Activated T-cell treated with anti-CD3 and anti-CD28 coated beads for 4 hours (primary cell): ENCODE measurements at regions not wholly inside any gene's neighbourhood (a gene's known extent, or its start where the extent isn't known, plus 50 kb on each side); places are given as distances from the start of the nearest gene placed in this dataset.
"Not testable (repeated sequence)": the region's sequence is repeated elsewhere in the genome, so short reads cannot be mapped to it uniquely, and the experiment has no call there.

Experiments used
- DNase-seq: peaks from one replicate; pipeline ENCODE4 v3.0.0-alpha.2; 2020

DNA sequence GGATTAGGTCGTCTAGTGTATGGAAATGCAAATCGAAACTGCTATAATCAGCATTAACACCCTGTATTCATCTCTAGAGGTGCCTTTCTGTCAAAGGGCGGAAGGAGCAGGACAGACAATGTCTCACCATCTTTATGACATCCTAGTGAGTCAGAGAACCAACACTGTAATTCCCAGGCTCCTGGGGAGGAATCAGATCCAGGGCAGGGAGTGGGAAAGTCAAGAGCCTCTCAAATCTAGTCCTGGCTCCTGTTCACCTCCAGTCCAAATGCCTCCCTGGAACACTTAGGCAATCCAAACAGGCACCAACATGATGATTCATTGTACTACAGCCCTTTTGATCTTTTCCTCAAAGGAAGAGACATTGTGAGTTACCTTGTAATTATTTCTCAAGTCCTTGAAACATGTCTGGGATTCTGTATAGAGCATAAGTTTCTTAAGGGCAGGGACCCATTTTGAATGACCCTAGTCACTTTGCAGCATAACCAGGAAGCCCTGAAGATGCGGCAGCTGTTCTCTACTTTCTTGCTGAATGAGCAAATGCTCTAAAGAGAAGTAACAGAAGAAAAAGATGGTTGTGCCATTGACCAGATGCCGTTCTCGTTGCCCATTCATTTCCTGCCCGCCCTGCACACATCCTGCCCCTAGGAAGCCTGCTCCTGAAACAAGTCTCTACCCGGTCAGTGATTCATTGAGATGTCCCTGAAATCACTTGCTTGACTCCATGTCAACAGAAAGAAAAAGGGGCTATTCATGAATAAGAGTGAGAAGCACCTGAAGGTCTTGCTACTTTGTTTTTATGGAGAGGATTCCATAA, 112.8 kb upstream of the JARID2 start:
- DNase-seq, result no peak

DNA sequence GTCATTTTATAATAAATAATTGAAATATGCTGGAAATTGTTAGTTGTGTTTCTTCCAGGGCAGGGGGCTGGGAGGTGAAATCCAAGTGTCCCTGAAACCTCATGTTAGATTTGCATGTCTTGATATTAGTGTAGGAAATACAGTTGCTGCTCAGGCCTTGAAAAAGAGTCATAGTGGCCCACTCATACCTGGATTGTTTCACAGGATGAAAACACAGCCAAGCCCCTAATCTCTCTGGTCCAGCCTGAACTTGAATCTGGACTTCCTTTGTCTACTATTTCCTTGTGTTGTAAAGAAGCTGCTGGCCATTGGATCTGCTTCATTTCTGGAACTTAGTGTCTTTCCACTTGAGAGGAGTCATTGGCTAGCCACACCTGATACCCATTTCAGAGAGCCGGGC, 108.8 kb upstream of the JARID2 start:
- no peak for DNase-seq

- DNase-seq, result no peak
These were observed 102.8 kb upstream of the JARID2 start for GRCh38 chr6:15143086-15143485.

- DNase-seq, result no peak
These were observed 102.3 kb upstream of the JARID2 start for GRCh38 chr6:15143540-15143939.

DNA sequence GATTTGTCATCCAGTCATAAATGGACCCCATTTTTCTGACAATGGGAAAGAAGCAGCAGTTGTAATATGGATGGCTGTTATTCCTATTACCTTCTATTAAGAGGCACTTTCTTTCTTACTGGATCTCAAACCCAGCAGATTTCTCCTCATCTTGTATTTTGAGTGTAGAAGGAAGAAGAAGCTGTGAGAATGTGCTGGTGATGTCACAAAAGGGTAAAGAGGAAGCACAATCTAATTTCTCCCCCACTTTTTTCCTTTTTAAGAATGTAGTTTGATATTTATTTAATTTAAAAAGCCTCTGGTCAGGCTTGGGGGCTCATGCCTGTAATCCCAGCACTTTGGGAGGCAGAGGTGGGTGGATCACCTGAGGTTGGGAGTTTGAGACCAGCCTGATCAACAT, 100.0 kb upstream of the JARID2 start:
- no peak for DNase-seq

DNA sequence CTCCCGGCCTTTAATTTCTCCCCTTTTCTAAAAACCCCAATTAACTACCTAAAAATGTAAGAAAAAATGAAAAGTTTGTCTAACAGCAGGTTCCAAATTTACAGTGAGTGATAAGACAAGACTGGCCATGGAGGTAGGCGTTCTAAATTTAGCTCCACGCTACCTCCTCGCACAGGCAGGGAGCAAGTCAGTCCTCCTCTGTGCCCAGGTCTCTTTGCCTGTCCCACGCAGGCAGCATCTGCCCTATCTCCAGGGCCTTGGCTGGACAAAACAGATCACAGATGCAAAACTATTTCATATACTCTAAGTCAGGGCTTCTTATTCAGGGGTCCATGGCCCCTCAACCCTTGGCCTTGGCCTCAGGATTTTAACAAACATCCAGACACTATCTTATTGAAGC, 98.0 kb upstream of the JARID2 start:
- no peak for DNase-seq

DNA sequence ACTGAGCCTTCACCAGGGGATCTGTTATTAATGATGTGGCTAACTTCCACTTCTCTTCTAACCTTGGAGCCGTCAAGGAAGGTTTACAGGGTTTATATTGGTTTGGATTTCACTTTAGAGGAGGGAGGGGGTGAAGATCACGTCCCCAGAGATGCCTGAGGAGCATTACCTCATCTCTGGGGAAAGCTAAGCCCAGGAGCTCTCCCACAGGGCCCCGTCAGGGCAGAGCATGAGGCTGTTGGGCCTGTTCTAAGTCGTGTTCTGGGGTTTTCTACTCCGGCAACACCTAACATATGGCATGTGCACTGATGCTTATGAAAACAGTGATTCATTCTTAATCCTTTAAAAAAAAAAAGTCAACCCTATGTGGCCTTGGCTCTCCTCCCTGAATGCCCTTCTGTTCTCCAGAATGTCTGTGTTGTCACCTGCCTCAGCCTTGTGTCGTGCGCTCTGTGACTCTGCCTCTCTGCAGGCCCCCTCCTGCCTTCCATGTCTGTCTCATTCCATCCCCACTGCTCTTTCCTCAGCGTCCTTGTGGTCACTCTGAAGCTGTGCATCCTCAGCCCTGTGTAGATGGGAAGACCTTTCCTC, 97.4 kb upstream of the JARID2 start:
- no peak for DNase-seq

- no peak for DNase-seq
These were observed 95.7 kb upstream of the JARID2 start for GRCh38 chr6:15150207-15150606.

- DNase-seq, result no peak
These were observed 93.2 kb upstream of the JARID2 start for GRCh38 chr6:15152700-15153099.

- DNase-seq, result no peak
These were observed 92.7 kb upstream of the JARID2 start for GRCh38 chr6:15153191-15153590.

- no peak for DNase-seq
These were observed 88.4 kb upstream of the JARID2 start for GRCh38 chr6:15157479-15157878.

- DNase-seq, result no peak
These were observed 86.8 kb upstream of the JARID2 start for GRCh38 chr6:15158821-15159619.

GRCh38 chr6:15160812-15161211, 85.1 kb upstream of the JARID2 start:
- no peak for DNase-seq

DNA sequence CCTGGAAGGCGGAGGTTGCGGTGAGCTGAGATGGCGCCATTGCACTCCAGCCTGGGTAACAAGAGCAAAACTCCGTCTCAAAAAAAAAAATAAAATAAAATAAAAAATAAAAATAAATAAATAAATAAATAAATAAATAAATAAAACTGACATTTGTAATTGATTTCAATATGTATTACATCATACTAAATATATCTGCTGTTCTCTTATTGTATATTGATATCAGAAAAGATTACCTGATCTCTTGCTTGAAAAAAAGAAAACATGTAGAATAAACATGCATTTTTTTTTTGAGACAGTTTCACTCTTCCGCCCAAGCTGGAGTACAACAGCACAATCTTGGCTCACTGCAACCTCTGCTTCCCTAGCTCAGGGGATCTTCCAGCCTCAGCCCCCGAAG, 81.0 kb upstream of the JARID2 start:
- DNase-seq, result not testable (repeated sequence)

DNA sequence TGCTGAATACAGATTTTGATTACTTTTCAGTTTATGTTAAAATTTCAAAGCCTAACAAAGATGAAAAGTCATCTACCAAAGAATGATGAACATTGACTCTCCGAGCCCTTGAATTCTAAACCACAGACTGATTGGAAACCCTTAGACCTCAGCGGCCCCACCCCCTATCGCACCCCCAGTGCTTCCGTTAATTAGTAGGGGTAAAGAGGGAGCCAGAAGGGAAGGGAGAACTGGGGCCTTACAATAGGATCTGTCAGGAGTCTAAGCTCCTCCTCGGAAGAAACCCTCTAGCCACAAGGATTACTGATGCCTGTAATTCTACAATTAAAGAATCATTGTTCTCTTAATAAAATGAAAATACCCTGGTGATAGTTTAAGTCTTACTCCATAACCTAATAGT, 79.7 kb upstream of the JARID2 start:
- DNase-seq, result no peak

DNA sequence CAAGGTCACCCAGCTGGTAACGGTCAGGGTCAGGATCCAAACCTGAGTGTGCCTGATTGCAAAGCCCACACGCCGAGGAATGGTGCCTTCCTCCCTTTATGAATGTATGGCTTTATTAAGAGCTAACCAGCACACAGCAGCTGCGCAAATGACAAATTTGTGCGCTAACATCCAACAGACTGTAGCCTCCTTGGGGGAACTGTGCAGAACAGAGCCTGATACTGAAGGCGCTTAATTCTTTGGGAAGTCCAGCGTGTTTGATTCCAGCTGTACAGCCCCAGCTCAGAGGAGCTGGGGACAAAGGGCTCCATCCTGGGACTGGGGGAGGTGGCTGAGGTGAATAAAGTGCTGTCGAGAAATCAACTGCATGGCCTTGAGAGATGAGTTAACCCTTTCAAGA, 75.7 kb upstream of the JARID2 start:
- DNase-seq, result no peak

GRCh38 chr6:15171026-15171425, 74.8 kb upstream of the JARID2 start:
- DNase-seq, result no peak

DNA sequence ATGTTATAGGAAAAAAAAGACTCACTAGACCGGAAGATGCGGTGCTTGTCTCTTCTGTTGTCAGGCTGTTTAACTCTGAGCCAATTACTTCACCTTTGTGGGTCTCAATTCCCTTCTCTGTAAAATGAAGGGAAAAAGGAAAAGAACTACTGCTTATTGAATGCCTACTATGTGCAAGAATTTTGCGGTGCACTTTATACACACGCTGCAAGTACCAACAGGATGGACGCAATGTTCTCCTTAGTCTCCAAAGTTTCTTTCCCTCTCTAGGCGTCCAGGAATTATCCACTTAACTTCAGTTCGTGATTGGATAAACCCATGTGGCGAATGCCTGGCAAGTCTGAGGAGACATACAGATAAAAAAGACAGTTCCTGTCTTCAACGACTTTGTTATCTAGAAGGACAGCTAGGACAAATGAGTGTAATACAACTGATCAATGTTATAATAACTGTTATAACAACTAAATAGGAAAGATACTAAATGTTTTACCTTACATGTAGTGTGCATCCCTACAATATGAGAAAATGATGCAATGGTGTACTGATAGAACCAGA, 69.0 kb upstream of the JARID2 start:
- no peak for DNase-seq

GRCh38 chr6:15183979-15184378, 61.9 kb upstream of the JARID2 start:
- peak; percentile 5 for DNase-seq

DNA sequence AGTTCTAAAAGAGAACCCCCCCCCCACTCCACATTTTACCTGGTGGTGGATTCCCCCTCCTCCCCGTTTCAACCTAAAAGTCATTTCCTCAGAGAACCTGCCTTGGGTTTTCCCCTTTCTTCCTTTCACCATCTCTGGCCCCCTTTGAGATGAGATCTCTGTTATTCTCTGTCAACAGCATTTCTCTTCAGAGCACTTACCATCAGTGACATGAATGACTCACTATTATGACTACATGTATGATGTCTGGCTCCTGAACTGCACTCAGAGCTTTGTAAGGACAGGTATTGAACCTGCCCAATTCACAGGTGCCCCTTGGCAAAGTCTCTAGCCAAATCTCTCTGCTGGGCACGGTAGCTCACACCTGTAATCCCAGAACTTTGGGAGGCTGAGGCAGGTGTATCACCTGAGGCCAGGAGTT, 61.4 kb upstream of the JARID2 start:
- peak; percentile 30 for DNase-seq

- not testable (repeated sequence) for DNase-seq
These were observed 60.8 kb upstream of the JARID2 start for GRCh38 chr6:15185111-15185510.

DNA sequence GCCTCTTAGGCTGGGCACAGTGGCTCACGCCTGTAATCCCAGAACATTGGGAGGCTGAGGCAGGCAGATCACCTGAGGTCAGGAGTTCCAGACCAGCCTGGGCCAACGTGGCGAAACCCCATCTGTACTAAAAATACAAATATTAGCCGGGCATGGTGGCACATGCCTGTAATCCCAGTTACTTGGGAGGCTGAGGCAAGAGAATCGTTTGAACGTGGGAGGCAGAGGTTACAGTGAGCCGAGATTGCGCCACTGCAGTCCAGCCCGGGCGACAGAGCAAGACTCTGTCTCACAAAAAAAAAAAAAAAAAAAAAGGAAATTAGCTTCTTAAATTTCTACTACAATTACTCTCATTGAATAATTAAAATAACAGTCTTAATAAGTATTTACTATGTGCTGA, 52.4 kb upstream of the JARID2 start:
- not testable (repeated sequence) for DNase-seq

DNA sequence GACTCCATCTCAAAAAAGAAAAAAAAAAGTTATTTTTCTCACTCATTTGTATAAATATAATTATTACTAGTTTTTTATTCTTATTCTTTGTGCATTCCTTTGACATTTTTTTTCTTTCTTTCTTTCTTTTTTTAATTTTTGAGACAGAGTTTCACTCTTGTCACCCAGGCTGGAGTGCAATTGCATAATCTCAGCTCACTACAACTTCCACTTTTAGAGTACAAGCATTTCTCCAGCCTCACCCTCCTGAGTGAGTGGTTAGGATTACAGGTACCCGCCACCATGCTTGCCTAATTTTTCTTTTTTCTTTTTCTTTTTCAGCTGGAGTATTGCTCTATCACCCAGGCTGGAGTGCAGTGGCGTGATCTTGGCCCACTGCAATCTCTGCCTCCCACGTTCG, 51.4 kb upstream of the JARID2 start:
- no peak for DNase-seq
